ENCODE measurements at regions not wholly inside any gene's neighbourhood (a gene's known extent, or its start where the extent isn't known, plus 50 kb on each side); places are given as distances from the start of the nearest gene placed in this dataset.

DNA sequence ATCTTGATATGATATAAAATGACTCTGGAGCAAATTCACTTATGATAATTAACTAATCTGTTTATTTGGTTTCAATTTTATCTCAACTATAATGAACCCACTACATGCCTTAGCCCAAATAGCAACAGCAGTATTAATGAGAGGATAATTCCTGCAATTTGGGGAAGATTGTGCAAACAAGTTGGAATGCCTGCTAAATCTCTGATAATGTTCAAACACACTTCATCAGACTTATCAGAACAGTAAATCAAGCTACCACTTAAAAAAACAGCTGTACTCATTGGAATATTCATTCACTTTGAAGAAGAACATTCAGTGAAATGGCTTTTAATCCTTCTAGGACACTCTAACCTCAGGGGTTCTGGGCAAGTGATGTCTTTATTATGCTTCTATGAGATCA lies 85.4 kb downstream of the CBLN4 start:
- no peaks in the 10 kb centered on the region for H3K27me3 Mint-ChIP-seq (ENCODE audit: low read depth, poor library complexity)
- no peak overlapping the region for H3K4me3 Mint-ChIP-seq
- peaks cover 84% of the 10 kb centered on the region for H3K9me3 Mint-ChIP-seq
- H3K27ac Mint-ChIP-seq = no peak overlapping the region
- no peaks in the 10 kb centered on the region for H3K36me3 Mint-ChIP-seq (ENCODE audit: low read depth)
- H3K4me1 Mint-ChIP-seq = no peaks in the 10 kb centered on the region
- no peak for TF ChIP-seq CTCF (IDR thresholded peaks at IDR 0.05)
- DNase-seq = no peak

- no peak for TF ChIP-seq CTCF (IDR thresholded peaks at IDR 0.05)
- peaks cover 85% of the 10 kb centered on the region for H3K9me3 Mint-ChIP-seq
- no peaks in the 10 kb centered on the region for H3K36me3 Mint-ChIP-seq (ENCODE audit: low read depth)
- no peaks in the 10 kb centered on the region for H3K27me3 Mint-ChIP-seq (ENCODE audit: low read depth, poor library complexity)
- DNase-seq = no peak
- no peaks in the 10 kb centered on the region for H3K4me1 Mint-ChIP-seq
- no peak overlapping the region for H3K4me3 Mint-ChIP-seq
- H3K27ac Mint-ChIP-seq = no peak overlapping the region
Observed at GRCh38 chr20:55919319-55919718, 86.0 kb downstream of the CBLN4 start.

DNA sequence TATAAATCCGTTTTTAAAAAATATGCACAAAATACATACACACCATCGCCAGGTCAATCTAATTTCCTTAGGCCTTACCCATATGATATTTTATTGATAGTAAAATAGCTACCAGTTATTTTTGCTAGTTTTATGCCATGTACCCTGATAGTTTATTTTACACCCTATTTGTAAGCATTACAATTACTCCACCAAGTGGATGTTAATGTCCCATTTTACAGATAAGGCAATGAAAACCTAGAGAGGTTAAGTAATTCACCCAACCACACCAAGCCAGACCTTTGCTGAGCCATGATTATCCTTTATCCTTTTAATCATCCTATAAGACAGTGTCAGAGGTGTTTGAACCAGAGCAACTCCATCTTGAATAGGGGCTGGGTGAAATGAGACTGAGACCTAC lies 86.8 kb downstream of the CBLN4 start:
- no peaks in the 10 kb centered on the region for H3K27me3 Mint-ChIP-seq (ENCODE audit: low read depth, poor library complexity)
- H3K4me3 Mint-ChIP-seq = no peak overlapping the region
- no peaks in the 10 kb centered on the region for H3K4me1 Mint-ChIP-seq
- no peak overlapping the region for H3K27ac Mint-ChIP-seq
- H3K9me3 Mint-ChIP-seq = peaks cover 88% of the 10 kb centered on the region
- no peaks in the 10 kb centered on the region for H3K36me3 Mint-ChIP-seq (ENCODE audit: low read depth)
- no peak for TF ChIP-seq CTCF (IDR thresholded peaks at IDR 0.05)
- no peak for DNase-seq

GRCh38 chr20:55893031-55893430 lies 112.3 kb downstream of the CBLN4 start:
- Mint-ChIP-seq H3K4me1 (no peaks in the 10 kb centered on the region), H3K27me3 (ENCODE audit: low read depth, poor library complexity) (peaks cover 6% of the 10 kb centered on the region), H3K4me3 (no peak overlapping the region), H3K36me3 (ENCODE audit: low read depth) (no peaks in the 10 kb centered on the region), H3K9me3 (peaks cover 89% of the 10 kb centered on the region), H3K27ac (no peak overlapping the region)
- no peak for TF ChIP-seq CTCF (IDR thresholded peaks at IDR 0.05)
- DNase-seq = no peak

- Mint-ChIP-seq H3K27ac (no peak overlapping the region), H3K9me3 (peaks cover 77% of the 10 kb centered on the region), H3K4me3 (no peak overlapping the region), H3K27me3 (ENCODE audit: low read depth, poor library complexity) (peaks cover 6% of the 10 kb centered on the region), H3K4me1 (no peaks in the 10 kb centered on the region), H3K36me3 (ENCODE audit: low read depth) (no peaks in the 10 kb centered on the region)
- TF ChIP-seq CTCF (IDR thresholded peaks at IDR 0.05) = no peak
- no peak for DNase-seq
Observed at GRCh38 chr20:55888685-55889084, 116.6 kb downstream of the CBLN4 start.

GRCh38 chr20:55882910-55883309 lies 122.4 kb downstream of the CBLN4 start:
- Mint-ChIP-seq H3K4me3 (no peak overlapping the region), H3K9me3 (peaks cover 64% of the 10 kb centered on the region), H3K36me3 (ENCODE audit: low read depth) (no peaks in the 10 kb centered on the region), H3K27me3 (ENCODE audit: low read depth, poor library complexity) (no peaks in the 10 kb centered on the region), H3K4me1 (no peaks in the 10 kb centered on the region), H3K27ac (no peak overlapping the region)
- no peak for DNase-seq
- TF ChIP-seq CTCF (IDR thresholded peaks at IDR 0.05) = no peak
